ENCODE measurements at regions not wholly inside any gene's neighbourhood (a gene's known extent, or its start where the extent isn't known, plus 50 kb on each side); places are given as distances from the start of the nearest gene placed in this dataset.

- TF ChIP-seq, protein P1, sequence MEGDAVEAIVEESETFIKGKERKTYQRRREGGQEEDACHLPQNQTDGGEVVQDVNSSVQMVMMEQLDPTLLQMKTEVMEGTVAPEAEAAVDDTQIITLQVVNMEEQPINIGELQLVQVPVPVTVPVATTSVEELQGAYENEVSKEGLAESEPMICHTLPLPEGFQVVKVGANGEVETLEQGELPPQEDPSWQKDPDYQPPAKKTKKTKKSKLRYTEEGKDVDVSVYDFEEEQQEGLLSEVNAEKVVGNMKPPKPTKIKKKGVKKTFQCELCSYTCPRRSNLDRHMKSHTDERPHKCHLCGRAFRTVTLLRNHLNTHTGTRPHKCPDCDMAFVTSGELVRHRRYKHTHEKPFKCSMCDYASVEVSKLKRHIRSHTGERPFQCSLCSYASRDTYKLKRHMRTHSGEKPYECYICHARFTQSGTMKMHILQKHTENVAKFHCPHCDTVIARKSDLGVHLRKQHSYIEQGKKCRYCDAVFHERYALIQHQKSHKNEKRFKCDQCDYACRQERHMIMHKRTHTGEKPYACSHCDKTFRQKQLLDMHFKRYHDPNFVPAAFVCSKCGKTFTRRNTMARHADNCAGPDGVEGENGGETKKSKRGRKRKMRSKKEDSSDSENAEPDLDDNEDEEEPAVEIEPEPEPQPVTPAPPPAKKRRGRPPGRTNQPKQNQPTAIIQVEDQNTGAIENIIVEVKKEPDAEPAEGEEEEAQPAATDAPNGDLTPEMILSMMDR (IDR thresholded peaks at IDR 0.05) = no peak
- TF ChIP-seq ZFX (IDR thresholded peaks at IDR 0.05; ENCODE audit: borderline replicate concordance) = no peak
- no peak overlapping the region for H3K27ac ChIP-seq
Measured at GRCh38 chr5:17713301-17713700, 79.0 kb downstream of the TAF11L14 start.

GRCh38 chr5:17714186-17714585 is 79.9 kb downstream of the TAF11L14 start:
- TF ChIP-seq, protein P1 (IDR thresholded peaks at IDR 0.05) = no peak
- TF ChIP-seq ZFX (IDR thresholded peaks at IDR 0.05; ENCODE audit: borderline replicate concordance) = no peak
- H3K27ac ChIP-seq = no peak overlapping the region

DNA sequence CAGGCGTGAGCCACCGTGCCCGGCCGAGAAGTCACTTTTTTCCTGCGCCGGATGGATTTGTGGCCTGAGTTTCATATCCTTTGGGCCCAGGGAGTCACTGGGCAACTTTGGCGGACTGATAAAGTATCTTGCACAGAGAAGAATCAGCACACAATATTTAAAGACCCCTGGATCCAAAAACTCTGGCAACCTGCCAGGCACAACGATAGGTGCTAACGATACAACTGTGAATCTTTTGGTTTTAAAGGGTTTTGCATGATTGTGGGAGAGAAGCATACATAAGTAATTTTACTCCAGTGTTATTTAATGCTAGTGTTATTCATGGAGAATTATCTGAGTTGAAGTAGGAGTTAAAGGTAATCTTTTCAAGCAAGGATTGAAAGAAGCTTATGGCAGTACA is 85.3 kb downstream of the TAF11L14 start:
- H3K27ac ChIP-seq = no peak overlapping the region
- TF ChIP-seq, protein P1 (IDR thresholded peaks at IDR 0.05) = no peak
- no peak for TF ChIP-seq ZFX (IDR thresholded peaks at IDR 0.05; ENCODE audit: borderline replicate concordance)

GRCh38 chr5:17720071-17720470 is 85.8 kb downstream of the TAF11L14 start:
- TF ChIP-seq, protein P1 (IDR thresholded peaks at IDR 0.05) = no peak
- no peak for TF ChIP-seq ZFX (IDR thresholded peaks at IDR 0.05; ENCODE audit: borderline replicate concordance)
- H3K27ac ChIP-seq = no peak overlapping the region

- no peak overlapping the region for H3K27ac ChIP-seq
- no peak for TF ChIP-seq ZFX (IDR thresholded peaks at IDR 0.05; ENCODE audit: borderline replicate concordance)
- TF ChIP-seq, protein P1 (IDR thresholded peaks at IDR 0.05) = no peak
Measured at GRCh38 chr5:17723876-17724275, 89.6 kb downstream of the TAF11L14 start.

DNA sequence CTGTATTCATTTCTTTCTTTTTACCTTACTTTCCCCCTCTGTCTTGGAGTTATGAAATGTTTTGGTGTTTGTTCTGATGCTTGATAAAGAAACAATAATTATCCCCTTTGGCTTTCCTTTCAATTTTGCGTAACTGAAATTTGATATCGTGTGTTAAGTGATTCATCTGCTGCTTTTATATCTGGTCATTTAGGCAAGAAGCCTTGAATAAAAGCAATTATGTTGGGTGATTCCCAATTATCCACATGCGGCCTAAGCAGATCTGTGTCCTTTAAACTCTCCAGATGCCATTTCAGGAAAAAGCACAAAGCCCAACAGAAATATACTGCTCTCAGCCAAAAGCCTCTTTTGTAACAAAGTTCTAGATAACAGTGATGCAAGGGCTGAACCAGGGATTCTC is 92.8 kb downstream of the TAF11L14 start:
- H3K27ac ChIP-seq = no peak overlapping the region
- TF ChIP-seq ZFX (IDR thresholded peaks at IDR 0.05; ENCODE audit: borderline replicate concordance) = no peak
- TF ChIP-seq, protein P1 (IDR thresholded peaks at IDR 0.05) = no peak

DNA sequence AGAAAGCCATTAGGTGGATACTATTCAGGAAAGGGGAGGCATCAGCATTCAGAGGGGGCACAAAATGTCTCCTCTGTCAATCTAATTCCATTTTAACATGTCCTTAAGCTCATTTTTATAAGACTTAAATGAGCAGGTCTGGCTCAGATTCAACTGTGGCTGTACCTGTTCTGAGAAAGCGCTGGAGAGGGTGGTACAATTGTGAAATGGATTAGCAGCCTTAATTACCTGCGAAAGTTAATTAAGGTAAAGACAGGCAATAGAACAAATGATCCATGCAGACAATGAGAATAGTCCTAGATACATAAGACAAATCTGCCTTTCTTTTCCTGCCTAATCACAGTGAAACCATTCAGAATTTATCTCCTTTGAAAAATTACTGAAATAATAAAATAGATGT is 96.2 kb downstream of the TAF11L14 start:
- no peak overlapping the region for H3K27ac ChIP-seq
- TF ChIP-seq, protein P1 (IDR thresholded peaks at IDR 0.05) = no peak
- TF ChIP-seq ZFX (IDR thresholded peaks at IDR 0.05; ENCODE audit: borderline replicate concordance) = no peak

All from 22Rv1 (cell line).